ENCODE measurements at regions not wholly inside any gene's neighbourhood (a gene's known extent, or its start where the extent isn't known, plus 50 kb on each side); places are given as distances from the start of the nearest gene placed in this dataset.

- no peak for TF ChIP-seq CTCF (IDR thresholded peaks at IDR 0.05)
- no peak for TF ChIP-seq EP300 (IDR thresholded peaks at IDR 0.05)
- no peak for TF ChIP-seq POLR2A (IDR thresholded peaks at IDR 0.05)
- no peak for TF ChIP-seq POLR2AphosphoS5 (IDR thresholded peaks at IDR 0.05)
Observed at GRCh38 chr20:22496817-22497216, 87.6 kb downstream of the FOXA2 start.

Data from upper lobe of left lung (tissue), 4 donors.